Keratinocyte (primary cell): ENCODE measurements at regions not wholly inside any gene's neighbourhood (a gene's known extent, or its start where the extent isn't known, plus 50 kb on each side); places are given as distances from the start of the nearest gene placed in this dataset.

Source experiments
- DNase-seq: peaks from one replicate; pipeline ENCODE4 v3.0.0-alpha.2; 2011; ENCODE audit warnings: low read depth, missing footprints, low spot score
- FAIRE-seq: peaks from 2 replicates; lab custom pipeline; 2011; peaks lifted over from hg19 to GRCh38; lab: Jason Lieb, UNC
- H2AFZ ChIP-seq: 2 replicates; pipeline ENCODE4 v1.6.0; 2012; ENCODE audit warnings: low read length, control low read depth, inconsistent platforms; ENCODE audit not compliant: control insufficient read depth
- H3K27ac ChIP-seq: 2 replicates; pipeline ENCODE4 v1.5.1; 2011; ENCODE audit warnings: low read length; ENCODE audit not compliant: control insufficient read depth, insufficient read depth
- H3K27me3 ChIP-seq: 3 replicates; pipeline ENCODE4 v1.6.0; 2011; ENCODE audit warnings: low read length; ENCODE audit not compliant: control insufficient read depth, insufficient read depth; ENCODE audit errors: extremely low read depth
- H3K36me3 ChIP-seq, 2 experiments: 2 replicates in 1 of 2; 3 replicates in 1 of 2; pipeline ENCODE4 v1.5.1; 2011; ENCODE audit warnings: low read length in 2 of 2, mild to moderate bottlenecking in 1 of 2; ENCODE audit not compliant: control insufficient read depth in 2 of 2, insufficient read depth in 2 of 2; ENCODE audit errors: extremely low read depth in 1 of 2
- H3K4me1 ChIP-seq: 3 replicates; pipeline ENCODE4 v1.5.1; 2011; ENCODE audit warnings: low read length; ENCODE audit not compliant: control insufficient read depth, insufficient read depth; ENCODE audit errors: extremely low read depth
- H3K4me2 ChIP-seq: 3 replicates; pipeline ENCODE4 v1.6.0; 2011; ENCODE audit warnings: low read depth, low read length; ENCODE audit not compliant: control insufficient read depth, insufficient read depth; ENCODE audit errors: extremely low read depth
- H3K4me3 ChIP-seq, 3 experiments: fragments of 200-600 bp in 1 of 3; sonication (generic) in 1 of 3; 2 replicates in 2 of 3; 3 replicates in 1 of 3; pipeline ENCODE4 v1.5.1; 2011 to 2016; ENCODE audit warnings: low read length in 3 of 3, mild to moderate bottlenecking in 3 of 3, control low read depth in 2 of 3, inconsistent platforms in 1 of 3, low read depth in 1 of 3, mixed read lengths in 1 of 3, mixed run types in 1 of 3, moderate library complexity in 1 of 3; ENCODE audit not compliant: control insufficient read depth in 2 of 3, insufficient read depth in 2 of 3; ENCODE audit errors: extremely low read depth in 1 of 3
- H3K79me2 ChIP-seq: 2 replicates; pipeline ENCODE4 v1.6.0; 2012; ENCODE audit warnings: low read length; ENCODE audit not compliant: control insufficient read depth, insufficient read depth
- H3K9ac ChIP-seq: 3 replicates; pipeline ENCODE4 v1.6.0; 2011; ENCODE audit warnings: low read length; ENCODE audit not compliant: control insufficient read depth, insufficient read depth; ENCODE audit errors: extremely low read depth
- H3K9me1 ChIP-seq: 3 replicates; pipeline ENCODE4 v1.6.0; 2011; ENCODE audit warnings: low read length; ENCODE audit not compliant: control insufficient read depth, insufficient read depth; ENCODE audit errors: extremely low read depth
- H3K9me3 ChIP-seq: 2 replicates; pipeline ENCODE4 v1.5.1; 2012; ENCODE audit warnings: low read depth, low read length; ENCODE audit not compliant: control insufficient read depth
- H4K20me1 ChIP-seq: 3 replicates; pipeline ENCODE4 v1.6.0; 2011; ENCODE audit warnings: low read length; ENCODE audit not compliant: control insufficient read depth, insufficient read depth; ENCODE audit errors: extremely low read depth
- CTCF ChIP-seq, 3 experiments: IDR thresholded peaks in 1 of 3; conservative IDR thresholded peaks in 1 of 3; optimal IDR thresholded peaks in 1 of 3; 2 replicates in 2 of 3; 3 replicates in 1 of 3; pipeline versions ENCODE3 to v1.5.1; 2011; ENCODE audit warnings: low read length in 3 of 3, mild to moderate bottlenecking in 3 of 3, moderate library complexity in 2 of 3, control low read depth in 1 of 3, inconsistent platforms in 1 of 3; ENCODE audit not compliant: insufficient read depth in 2 of 3; ENCODE audit errors: extremely low read depth in 1 of 3
- EZH2 ChIP-seq: IDR thresholded peaks from one replicate; pipeline ENCODE4 v1.6.1; 2012; ENCODE audit warnings: inconsistent platforms, mild to moderate bottlenecking, low read length, moderate library complexity
- dilution Hi-C: fragments of 300-500 bp; cut with MboI; formaldehyde crosslinking; loops from one replicate; pipeline ENCODE4 v1.7.0; 2020; ENCODE audit warnings: low sequenced_read_pairs; ENCODE audit not compliant: extremely low pct_ligation_motif_present

- Histone ChIP-seq H3K9ac (no peak overlapping the region), H3K27ac (no peak overlapping the region), H3K9me1 (no peaks in the 10 kb centered on the region), H3K27me3 (no peaks in the 10 kb centered on the region), H3K9me3 (no peaks in the 10 kb centered on the region), H3K79me2 (no peaks in the 10 kb centered on the region), H3K36me3 (no peaks in the 10 kb centered on the region), H2AFZ (no peak overlapping the region), H3K4me2 (no peak overlapping the region), H4K20me1 (no peaks in the 10 kb centered on the region), H3K4me1 (no peaks in the 10 kb centered on the region), H3K4me3 (no peak overlapping the region)
- FAIRE-seq, result no peak
- dilution Hi-C loops, result no loop called here
- no peak for TF ChIP-seq CTCF (optimal IDR thresholded peaks at IDR 0.05 in 1 of 3, IDR thresholded peaks at IDR 0.05 in 1 of 3, conservative IDR thresholded peaks at IDR 0.05 in 1 of 3; ENCODE audit: extremely low read depth in 1 of 3, insufficient read depth in 2 of 3, low read length in 3 of 3)
- TF ChIP-seq EZH2, result no peak
- no peak for DNase-seq
Measured at GRCh38 chr13:106297283-106297682, 238.2 kb downstream of the EFNB2 start.

DNA sequence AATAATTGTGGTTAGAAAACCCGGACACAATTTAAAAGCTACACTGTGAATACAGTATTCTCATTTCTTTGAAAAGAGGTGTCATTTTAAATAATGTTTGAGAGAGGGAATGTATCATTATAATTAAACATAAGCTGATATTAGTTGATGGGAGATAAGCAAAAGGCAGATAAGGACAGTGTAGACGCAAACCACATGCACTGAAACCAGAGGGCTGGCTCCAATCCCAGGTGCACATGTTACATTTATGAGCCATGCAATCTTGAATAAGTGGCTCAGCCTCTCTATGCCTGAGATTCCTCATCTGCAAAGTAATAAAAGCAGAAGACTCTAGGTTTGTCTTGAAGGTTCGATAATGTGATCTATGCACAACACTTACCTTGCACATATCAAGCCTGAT, 238.7 kb downstream of the EFNB2 start:
- Histone ChIP-seq H2AFZ (no peak overlapping the region), H3K79me2 (no peaks in the 10 kb centered on the region), H3K4me2 (no peak overlapping the region), H3K36me3 (no peaks in the 10 kb centered on the region), H4K20me1 (no peaks in the 10 kb centered on the region), H3K9me3 (no peaks in the 10 kb centered on the region), H3K4me1 (no peaks in the 10 kb centered on the region), H3K9me1 (no peaks in the 10 kb centered on the region), H3K4me3 (no peak overlapping the region), H3K27me3 (no peaks in the 10 kb centered on the region), H3K9ac (no peak overlapping the region), H3K27ac (no peak overlapping the region)
- FAIRE-seq, result no peak
- DNase-seq, result no peak
- dilution Hi-C loops, result no loop called here
- no peak for TF ChIP-seq EZH2
- no peak for TF ChIP-seq CTCF (optimal IDR thresholded peaks at IDR 0.05 in 1 of 3, IDR thresholded peaks at IDR 0.05 in 1 of 3, conservative IDR thresholded peaks at IDR 0.05 in 1 of 3; ENCODE audit: extremely low read depth in 1 of 3, insufficient read depth in 2 of 3, low read length in 3 of 3)
